NCI-H128 (cell line): ENCODE measurements at regions not wholly inside any gene's neighbourhood (a gene's known extent, or its start where the extent isn't known, plus 50 kb on each side); places are given as distances from the start of the nearest gene placed in this dataset.

Source experiments
- DNase-seq: peaks from one replicate; lab custom pipeline; 2025; ENCODE audit not compliant: unreplicated experiment; lab: John Stamatoyannopoulos, UW

- DNase-seq: no peak
Observed at GRCh38 chr1:187079330-187079729, 250.6 kb downstream of the PLA2G4A start.

- DNase-seq: no peak
Observed at GRCh38 chr1:187091666-187092065, 262.9 kb downstream of the PLA2G4A start.

- DNase-seq: no peak
Observed at GRCh38 chr1:187092104-187092503, 263.4 kb downstream of the PLA2G4A start.

- DNase-seq: no peak
Observed at GRCh38 chr1:187096689-187097088, 267.9 kb downstream of the PLA2G4A start.

- DNase-seq: no peak
Observed at GRCh38 chr1:187110351-187110750, 281.6 kb downstream of the PLA2G4A start.

- no peak for DNase-seq
Observed at GRCh38 chr1:187114792-187115191, 286.0 kb downstream of the PLA2G4A start.

GRCh38 chr1:187121661-187122060, 292.9 kb downstream of the PLA2G4A start:
- DNase-seq: no peak

- DNase-seq: no peak
Observed at GRCh38 chr1:187122566-187122965, 293.8 kb downstream of the PLA2G4A start.

- DNase-seq: no peak
Observed at GRCh38 chr1:187129132-187129531, 300.4 kb downstream of the PLA2G4A start.

GRCh38 chr1:187143783-187144182, 315.0 kb downstream of the PLA2G4A start:
- DNase-seq: no peak

- DNase-seq: no peak
Observed at GRCh38 chr1:187146388-187146787, 317.6 kb downstream of the PLA2G4A start.

- no peak for DNase-seq
Observed at GRCh38 chr1:187151555-187151954, 322.8 kb downstream of the PLA2G4A start.

- DNase-seq: no peak
Observed at GRCh38 chr1:187153047-187153446, 324.3 kb downstream of the PLA2G4A start.

- DNase-seq: no peak
Observed at GRCh38 chr1:187157115-187157514, 328.4 kb downstream of the PLA2G4A start.

- no peak for DNase-seq
Observed at GRCh38 chr1:187157552-187157951, 328.8 kb downstream of the PLA2G4A start.

GRCh38 chr1:187167555-187167954, 338.8 kb downstream of the PLA2G4A start:
- no peak for DNase-seq

- no peak for DNase-seq
Observed at GRCh38 chr1:187168297-187168696, 339.5 kb downstream of the PLA2G4A start.

- no peak for DNase-seq
Observed at GRCh38 chr1:187185389-187185788, 356.6 kb downstream of the PLA2G4A start.

- no peak for DNase-seq
Observed at GRCh38 chr1:187197685-187198084, 368.9 kb downstream of the PLA2G4A start.

GRCh38 chr1:187203257-187203656, 374.5 kb downstream of the PLA2G4A start:
- DNase-seq: no peak

- no peak for DNase-seq
Observed at GRCh38 chr1:187212377-187212776, 383.6 kb downstream of the PLA2G4A start.

- no peak for DNase-seq
Observed at GRCh38 chr1:187226396-187226795, 397.6 kb downstream of the PLA2G4A start.

- DNase-seq: no peak
Observed at GRCh38 chr1:187228790-187229189, 400.0 kb downstream of the PLA2G4A start.

GRCh38 chr1:187229496-187229895, 400.7 kb downstream of the PLA2G4A start:
- DNase-seq: no peak
